NCI-H1436 treated with DMSO at 0.1 percent for 48 hours (cell line): ENCODE measurements at regions not wholly inside any gene's neighbourhood (a gene's known extent, or its start where the extent isn't known, plus 50 kb on each side); places are given as distances from the start of the nearest gene placed in this dataset.
"Not testable (repeated sequence)": the region's sequence is repeated elsewhere in the genome, so short reads cannot be mapped to it uniquely, and the experiment has no call there.

Source experiments
- DNase-seq: peaks from one replicate; lab custom pipeline; 2025; lab: John Stamatoyannopoulos, UW

GRCh38 chr14:58730792-58731464 lies 93.2 kb downstream of the DACT1 start:
- DNase-seq, result no peak

- no peak for DNase-seq
Measured at GRCh38 chr14:58731465-58732293, 93.9 kb downstream of the DACT1 start.

- no peak for DNase-seq
Measured at GRCh38 chr14:58732387-58732786, 94.6 kb downstream of the DACT1 start.

- DNase-seq, result no peak
Measured at GRCh38 chr14:58733451-58734208, 95.9 kb downstream of the DACT1 start.

GRCh38 chr14:58735596-58735995 lies 97.8 kb downstream of the DACT1 start:
- DNase-seq, result no peak

- DNase-seq, result no peak
Measured at GRCh38 chr14:58736606-58737005, 98.8 kb downstream of the DACT1 start.

- DNase-seq, result no peak
Measured at GRCh38 chr14:58737511-58737910, 99.7 kb downstream of the DACT1 start.

- no peak for DNase-seq
Measured at GRCh38 chr14:58738189-58738836, 100.6 kb downstream of the DACT1 start.

GRCh38 chr14:58738876-58739275 lies 101.1 kb downstream of the DACT1 start:
- no peak for DNase-seq

GRCh38 chr14:58739674-58740073 lies 101.9 kb downstream of the DACT1 start:
- no peak for DNase-seq

- no peak for DNase-seq
Measured at GRCh38 chr14:58740379-58740935, 102.7 kb downstream of the DACT1 start.

- no peak for DNase-seq
Measured at GRCh38 chr14:58744801-58745394, 107.1 kb downstream of the DACT1 start.

- DNase-seq, result no peak
Measured at GRCh38 chr14:58746261-58746660, 108.5 kb downstream of the DACT1 start.

GRCh38 chr14:58746701-58747100 lies 108.9 kb downstream of the DACT1 start:
- DNase-seq, result no peak

GRCh38 chr14:58747181-58747580 lies 109.4 kb downstream of the DACT1 start:
- no peak for DNase-seq

GRCh38 chr14:58748251-58748650 lies 110.5 kb downstream of the DACT1 start:
- not testable (repeated sequence) for DNase-seq

GRCh38 chr14:58749066-58749669 lies 111.4 kb downstream of the DACT1 start:
- DNase-seq, result no peak

- no peak for DNase-seq
Measured at GRCh38 chr14:58750321-58751269, 112.8 kb downstream of the DACT1 start.

- no peak for DNase-seq
Measured at GRCh38 chr14:58751788-58752187, 114.0 kb downstream of the DACT1 start.

- no peak for DNase-seq
Measured at GRCh38 chr14:58752289-58752688, 114.5 kb downstream of the DACT1 start.
